ENCODE measurements at regions not wholly inside any gene's neighbourhood (a gene's known extent, or its start where the extent isn't known, plus 50 kb on each side); places are given as distances from the start of the nearest gene placed in this dataset.

DNA sequence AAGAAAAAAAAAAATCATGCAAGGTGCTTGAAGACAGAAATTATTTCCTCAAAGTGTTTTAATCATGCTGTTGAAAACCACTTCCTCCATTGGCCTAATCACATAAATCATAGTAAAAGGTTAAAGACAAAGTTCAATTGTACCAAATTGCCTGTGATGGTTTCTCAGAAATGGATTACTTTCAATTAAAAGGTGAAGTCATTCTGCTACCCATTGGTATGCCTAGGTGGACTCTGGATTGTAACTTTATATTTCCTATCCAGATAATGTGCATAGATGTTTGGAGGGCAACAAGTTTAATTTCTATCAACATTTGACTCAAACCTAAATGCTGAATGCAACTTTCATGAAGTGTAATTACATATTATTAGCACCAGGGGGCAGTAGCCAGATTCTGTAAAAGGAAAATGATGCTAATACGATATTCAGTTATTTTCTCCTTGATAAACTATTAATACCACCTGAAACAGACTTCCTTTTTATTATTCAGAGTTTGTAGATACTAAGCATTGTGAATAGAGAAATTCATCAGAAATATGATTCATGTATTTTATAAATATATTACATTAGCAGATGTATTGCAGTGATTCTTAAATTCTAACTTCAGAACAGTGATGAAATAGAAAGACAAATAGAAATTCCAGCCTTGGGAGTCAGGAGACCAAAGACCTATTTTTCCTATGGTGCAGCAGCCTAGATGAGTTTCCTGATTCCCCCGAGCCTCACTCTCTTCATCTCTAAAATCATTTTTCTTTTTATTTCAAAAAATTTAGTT is 148.2 kb downstream of the CAAP1 start:
- Histone ChIP-seq H3K27ac (no peak overlapping the region), H3K27me3 (no peaks in the 10 kb centered on the region), H3K4me1 (no peaks in the 10 kb centered on the region), H3K4me3 (no peak overlapping the region), H3K36me3 (no peaks in the 10 kb centered on the region), H3K9me3 (no peaks in the 10 kb centered on the region)
- intact Hi-C loops (cut with DNase I), result no loop called here
- TF ChIP-seq POLR2AphosphoS5 (IDR thresholded peaks at IDR 0.05; ENCODE audit: insufficient read depth in 1 of 2, low read depth in 1 of 2), result no peak
- TF ChIP-seq, protein P1, sequence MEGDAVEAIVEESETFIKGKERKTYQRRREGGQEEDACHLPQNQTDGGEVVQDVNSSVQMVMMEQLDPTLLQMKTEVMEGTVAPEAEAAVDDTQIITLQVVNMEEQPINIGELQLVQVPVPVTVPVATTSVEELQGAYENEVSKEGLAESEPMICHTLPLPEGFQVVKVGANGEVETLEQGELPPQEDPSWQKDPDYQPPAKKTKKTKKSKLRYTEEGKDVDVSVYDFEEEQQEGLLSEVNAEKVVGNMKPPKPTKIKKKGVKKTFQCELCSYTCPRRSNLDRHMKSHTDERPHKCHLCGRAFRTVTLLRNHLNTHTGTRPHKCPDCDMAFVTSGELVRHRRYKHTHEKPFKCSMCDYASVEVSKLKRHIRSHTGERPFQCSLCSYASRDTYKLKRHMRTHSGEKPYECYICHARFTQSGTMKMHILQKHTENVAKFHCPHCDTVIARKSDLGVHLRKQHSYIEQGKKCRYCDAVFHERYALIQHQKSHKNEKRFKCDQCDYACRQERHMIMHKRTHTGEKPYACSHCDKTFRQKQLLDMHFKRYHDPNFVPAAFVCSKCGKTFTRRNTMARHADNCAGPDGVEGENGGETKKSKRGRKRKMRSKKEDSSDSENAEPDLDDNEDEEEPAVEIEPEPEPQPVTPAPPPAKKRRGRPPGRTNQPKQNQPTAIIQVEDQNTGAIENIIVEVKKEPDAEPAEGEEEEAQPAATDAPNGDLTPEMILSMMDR (IDR thresholded peaks at IDR 0.05), result peak; percentile 36 to 62 (median 56)
- no peak for DNase-seq (ENCODE audit: extremely low spot score in 2 of 2)

DNA sequence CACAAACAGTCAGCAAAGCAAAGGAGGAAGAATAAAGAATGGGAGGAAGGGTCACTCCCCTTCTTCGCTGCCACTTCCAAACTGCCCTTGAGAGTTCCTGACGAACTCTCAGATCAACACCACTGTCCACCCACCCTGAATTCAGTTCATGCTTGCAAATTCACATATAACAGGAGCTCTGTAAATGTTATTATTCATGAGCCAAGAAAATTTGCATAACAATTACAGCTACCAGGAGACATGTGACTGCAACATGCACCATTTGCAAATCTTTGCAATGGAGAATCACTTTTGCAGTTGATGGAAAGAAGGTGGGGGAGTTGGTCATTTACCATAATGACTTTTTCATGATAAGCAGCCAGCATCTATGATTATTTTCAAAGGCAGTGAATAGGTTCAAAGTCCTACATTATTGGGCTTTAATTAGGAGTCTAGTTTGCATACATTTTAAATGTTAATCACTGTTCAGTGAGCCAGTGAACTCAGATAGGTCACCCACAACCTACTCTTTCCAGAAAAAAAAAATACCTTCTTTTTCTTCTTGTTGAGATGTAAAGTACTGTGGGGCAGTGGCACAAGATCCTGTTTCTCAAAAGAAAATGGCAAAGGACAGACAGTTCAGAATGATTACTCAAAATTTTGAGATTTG is 149.7 kb downstream of the CAAP1 start:
- Histone ChIP-seq H3K27me3 (no peaks in the 10 kb centered on the region), H3K4me1 (no peaks in the 10 kb centered on the region), H3K4me3 (no peak overlapping the region), H3K9me3 (no peaks in the 10 kb centered on the region), H3K27ac (no peak overlapping the region), H3K36me3 (no peaks in the 10 kb centered on the region)
- TF ChIP-seq POLR2A (IDR thresholded peaks at IDR 0.05) (no peak), POLR2AphosphoS5 (IDR thresholded peaks at IDR 0.05; ENCODE audit: insufficient read depth in 1 of 2, low read depth in 1 of 2) (no peak)
- TF ChIP-seq, protein P1 (IDR thresholded peaks at IDR 0.05), result no peak
- no peak for DNase-seq (ENCODE audit: extremely low spot score in 2 of 2)
- intact Hi-C loops (cut with DNase I), result no loop called here

GRCh38 chr9:26735160-26735559 is 157.4 kb downstream of the CAAP1 start:
- H3K9me3 ChIP-seq, result no peaks in the 10 kb centered on the region
- intact Hi-C loops (cut with DNase I), result no loop called here
- no peak for DNase-seq (ENCODE audit: extremely low spot score in 2 of 2)
- no peaks in the 10 kb centered on the region for H3K36me3 ChIP-seq
- no peak overlapping the region for H3K4me3 ChIP-seq
- H3K27me3 ChIP-seq, result no peaks in the 10 kb centered on the region
- TF ChIP-seq, protein P1 (IDR thresholded peaks at IDR 0.05), result no peak
- TF ChIP-seq POLR2AphosphoS5 (IDR thresholded peaks at IDR 0.05; ENCODE audit: insufficient read depth in 1 of 2, low read depth in 1 of 2) (no peak), POLR2A (IDR thresholded peaks at IDR 0.05) (no peak)
- no peaks in the 10 kb centered on the region for H3K4me1 ChIP-seq
- H3K27ac ChIP-seq, result no peak overlapping the region

- no peaks in the 10 kb centered on the region for H3K4me1 ChIP-seq
- H3K36me3 ChIP-seq, result no peaks in the 10 kb centered on the region
- no peak for DNase-seq (ENCODE audit: extremely low spot score in 2 of 2)
- no peak overlapping the region for H3K27ac ChIP-seq
- no peak for TF ChIP-seq POLR2AphosphoS5 (IDR thresholded peaks at IDR 0.05; ENCODE audit: insufficient read depth in 1 of 2, low read depth in 1 of 2)
- TF ChIP-seq POLR2A (IDR thresholded peaks at IDR 0.05), result no peak
- TF ChIP-seq, protein P1 (IDR thresholded peaks at IDR 0.05), result no peak
- intact Hi-C loops (cut with DNase I), result no loop called here
- no peaks in the 10 kb centered on the region for H3K9me3 ChIP-seq
- no peak overlapping the region for H3K4me3 ChIP-seq
- no peaks in the 10 kb centered on the region for H3K27me3 ChIP-seq
Observed at GRCh38 chr9:26729187-26729586, 163.4 kb downstream of the CAAP1 start.

- H3K4me1 ChIP-seq, result no peaks in the 10 kb centered on the region
- no peak for TF ChIP-seq POLR2A (IDR thresholded peaks at IDR 0.05)
- TF ChIP-seq, protein P1 (IDR thresholded peaks at IDR 0.05), result no peak
- no peak for TF ChIP-seq POLR2AphosphoS5 (IDR thresholded peaks at IDR 0.05; ENCODE audit: insufficient read depth in 1 of 2, low read depth in 1 of 2)
- no peaks in the 10 kb centered on the region for H3K27me3 ChIP-seq
- H3K36me3 ChIP-seq, result no peaks in the 10 kb centered on the region
- no peak for DNase-seq (ENCODE audit: extremely low spot score in 2 of 2)
- H3K4me3 ChIP-seq, result no peak overlapping the region
- H3K9me3 ChIP-seq, result no peaks in the 10 kb centered on the region
- intact Hi-C loops (cut with DNase I), result no loop called here
- no peak overlapping the region for H3K27ac ChIP-seq
Observed at GRCh38 chr9:26727471-26727870, 165.1 kb downstream of the CAAP1 start.
